HEK293T (cell line): ENCODE measurements at regions not wholly inside any gene's neighbourhood (a gene's known extent, or its start where the extent isn't known, plus 50 kb on each side); places are given as distances from the start of the nearest gene placed in this dataset.

ENCODE experiments used
- FOXK2 ChIP-seq: fragments of 450-650 bp; IDR thresholded peaks from 2 replicates; pipeline ENCODE4 v1.6.1; 2016; ENCODE audit warnings: mild to moderate bottlenecking
- SP1 ChIP-seq: fragments of 450-650 bp; IDR thresholded peaks from 2 replicates; pipeline ENCODE4 v1.6.1; 2017

DNA sequence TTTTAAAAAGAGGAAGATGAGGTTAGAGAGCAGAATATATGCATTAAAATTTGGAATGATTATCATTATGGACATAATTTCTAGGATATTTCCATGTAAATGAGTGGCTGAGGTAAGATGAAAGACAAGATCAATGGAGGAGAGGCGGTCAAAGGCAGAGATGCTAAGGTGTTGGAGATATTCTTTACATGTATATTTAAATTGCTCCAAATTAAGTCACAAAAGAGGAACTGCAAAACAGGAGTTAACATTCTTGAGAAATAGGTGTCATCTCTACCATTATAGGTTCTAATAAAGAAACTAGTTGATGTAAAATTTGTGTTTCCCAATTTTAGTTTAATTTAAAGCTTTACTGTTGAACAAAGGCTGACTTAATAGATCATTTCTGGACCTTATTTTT is 268.5 kb upstream of the PPFIA2 start:
- no peak for TF ChIP-seq SP1
- TF ChIP-seq FOXK2: no peak
